Mucosa of descending colon (tissue), 3 donors: ENCODE measurements at regions not wholly inside any gene's neighbourhood (a gene's known extent, or its start where the extent isn't known, plus 50 kb on each side); places are given as distances from the start of the nearest gene placed in this dataset.
A peak's percentile ranks its signal among the peaks of the same experiment; 100 is the strongest.

Source experiments
- ATAC-seq: fragments of 200-7000 bp; cut with Tn5 transposase; one replicate; pipeline ENCODE4 v1.9.1; 2020; ENCODE audit warnings: mild to moderate bottlenecking, moderate library complexity
- DNase-seq, 3 donors: peaks; one replicate each; pipeline ENCODE4 v3.0.0-alpha.2; 2020
- H3K36me3 ChIP-seq: fragments of 200-600 bp; one replicate; pipeline ENCODE4 v1.8.0; 2021; ENCODE audit warnings: low read depth, mild to moderate bottlenecking
- H3K4me1 ChIP-seq: fragments of 200-600 bp; one replicate; pipeline ENCODE4 v1.8.0; 2021; ENCODE audit warnings: low read depth, mild to moderate bottlenecking
- H3K4me3 ChIP-seq: fragments of 200-600 bp; one replicate; pipeline ENCODE4 v1.8.0; 2021; ENCODE audit warnings: mild to moderate bottlenecking
- H3K9me3 ChIP-seq: fragments of 200-600 bp; one replicate; pipeline ENCODE4 v1.8.0; 2021; ENCODE audit warnings: mild to moderate bottlenecking
- intact Hi-C, 2 donors: fragments of 100-400 bp; cut with DNase I in 1 of 2; cut with micrococcal nuclease in 1 of 2; formaldehyde crosslinking; loops; one replicate each; pipeline versions ENCODE4 v1.11.0 to v1.11.1; 2022; cut with DNase I, micrococcal nuclease
- TF ChIP-seq, protein P1 (sequence below): fragments of 200-600 bp; IDR thresholded peaks from one replicate; pipeline ENCODE4 v1.8.0; 2022; ENCODE audit warnings: antibody characterized with exemption, mild to moderate bottlenecking
- donor health status: DM: no; HTN: no; CAD: no; lungs with moderate emphysema.
- donor health status: DM: no; HTN: no; CAD: no.
- donor health status: DM: no; HTN: yes; CAD: no.

DNA sequence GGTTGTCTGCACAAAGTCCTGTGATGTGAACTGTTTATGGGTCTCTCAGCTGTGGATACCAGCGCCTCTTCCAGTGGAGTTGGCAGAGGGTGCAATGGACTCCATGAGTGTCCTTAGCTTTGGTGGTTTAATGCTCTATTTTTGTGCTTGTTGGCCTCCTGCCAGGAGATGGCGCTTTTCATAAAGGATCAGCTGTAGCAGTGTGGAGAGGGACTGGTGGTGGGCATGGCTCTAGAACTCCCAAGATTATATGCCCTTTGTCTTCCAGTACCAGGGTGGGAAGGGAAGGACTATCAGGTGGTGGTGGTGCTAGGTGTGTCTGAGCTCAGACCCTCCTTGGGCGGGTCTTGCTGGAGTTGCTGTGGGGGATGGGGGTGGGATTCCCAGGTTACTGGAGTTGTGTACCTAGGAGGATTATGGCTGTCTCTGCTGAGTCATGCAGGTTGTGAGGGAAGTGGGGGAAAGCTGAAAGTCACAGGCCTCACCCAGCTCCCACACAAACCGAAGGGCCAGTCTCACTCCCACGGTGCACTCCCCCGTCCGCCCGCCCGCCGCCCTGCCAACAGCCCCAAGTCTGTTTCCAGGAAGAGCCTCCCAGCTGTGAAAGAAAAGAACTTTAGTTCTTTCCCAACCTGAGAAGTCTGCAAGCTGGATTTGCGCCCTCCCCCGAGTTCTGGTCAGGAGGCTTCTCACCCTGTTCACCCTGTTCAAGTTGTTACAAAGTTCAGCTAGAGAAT lies 108.1 kb downstream of the MARCO start:
- H3K9me3 ChIP-seq, result no peaks in the 10 kb centered on the region
- H3K4me1 ChIP-seq, result no peaks in the 10 kb centered on the region
- TF ChIP-seq, protein P1, sequence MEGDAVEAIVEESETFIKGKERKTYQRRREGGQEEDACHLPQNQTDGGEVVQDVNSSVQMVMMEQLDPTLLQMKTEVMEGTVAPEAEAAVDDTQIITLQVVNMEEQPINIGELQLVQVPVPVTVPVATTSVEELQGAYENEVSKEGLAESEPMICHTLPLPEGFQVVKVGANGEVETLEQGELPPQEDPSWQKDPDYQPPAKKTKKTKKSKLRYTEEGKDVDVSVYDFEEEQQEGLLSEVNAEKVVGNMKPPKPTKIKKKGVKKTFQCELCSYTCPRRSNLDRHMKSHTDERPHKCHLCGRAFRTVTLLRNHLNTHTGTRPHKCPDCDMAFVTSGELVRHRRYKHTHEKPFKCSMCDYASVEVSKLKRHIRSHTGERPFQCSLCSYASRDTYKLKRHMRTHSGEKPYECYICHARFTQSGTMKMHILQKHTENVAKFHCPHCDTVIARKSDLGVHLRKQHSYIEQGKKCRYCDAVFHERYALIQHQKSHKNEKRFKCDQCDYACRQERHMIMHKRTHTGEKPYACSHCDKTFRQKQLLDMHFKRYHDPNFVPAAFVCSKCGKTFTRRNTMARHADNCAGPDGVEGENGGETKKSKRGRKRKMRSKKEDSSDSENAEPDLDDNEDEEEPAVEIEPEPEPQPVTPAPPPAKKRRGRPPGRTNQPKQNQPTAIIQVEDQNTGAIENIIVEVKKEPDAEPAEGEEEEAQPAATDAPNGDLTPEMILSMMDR, result no peak
- peak in 1 of 3 donors; percentile 25 for DNase-seq
- ATAC-seq, result no peak
- no peak overlapping the region for H3K4me3 ChIP-seq
- intact Hi-C loops, result no loop called here
- no peaks in the 10 kb centered on the region for H3K36me3 ChIP-seq
